ENCODE measurements at regions not wholly inside any gene's neighbourhood (a gene's known extent, or its start where the extent isn't known, plus 50 kb on each side); places are given as distances from the start of the nearest gene placed in this dataset.

DNA sequence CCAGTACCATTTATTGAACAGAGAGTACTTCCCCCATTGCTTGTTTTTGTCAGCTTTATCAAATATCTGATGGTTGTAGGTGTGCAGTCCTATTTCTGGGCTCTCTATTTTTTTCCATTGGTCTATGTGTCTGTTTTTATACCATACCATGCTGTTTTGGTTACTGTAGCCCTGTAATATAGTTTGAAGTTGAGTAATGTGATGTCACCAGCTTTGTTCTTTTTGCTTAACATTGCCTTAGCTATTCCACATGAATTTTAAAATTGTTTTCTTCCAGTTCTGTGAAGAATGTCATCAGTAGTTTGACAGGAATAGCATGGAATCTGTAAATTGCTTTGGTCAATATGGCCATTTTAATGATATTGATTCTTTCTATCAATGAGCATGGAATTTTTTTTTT lies 140.5 kb upstream of the RHOBTB1 start:
- TF ChIP-seq POLR2A (IDR thresholded peaks at IDR 0.05): no peak
- TF ChIP-seq, protein P1, sequence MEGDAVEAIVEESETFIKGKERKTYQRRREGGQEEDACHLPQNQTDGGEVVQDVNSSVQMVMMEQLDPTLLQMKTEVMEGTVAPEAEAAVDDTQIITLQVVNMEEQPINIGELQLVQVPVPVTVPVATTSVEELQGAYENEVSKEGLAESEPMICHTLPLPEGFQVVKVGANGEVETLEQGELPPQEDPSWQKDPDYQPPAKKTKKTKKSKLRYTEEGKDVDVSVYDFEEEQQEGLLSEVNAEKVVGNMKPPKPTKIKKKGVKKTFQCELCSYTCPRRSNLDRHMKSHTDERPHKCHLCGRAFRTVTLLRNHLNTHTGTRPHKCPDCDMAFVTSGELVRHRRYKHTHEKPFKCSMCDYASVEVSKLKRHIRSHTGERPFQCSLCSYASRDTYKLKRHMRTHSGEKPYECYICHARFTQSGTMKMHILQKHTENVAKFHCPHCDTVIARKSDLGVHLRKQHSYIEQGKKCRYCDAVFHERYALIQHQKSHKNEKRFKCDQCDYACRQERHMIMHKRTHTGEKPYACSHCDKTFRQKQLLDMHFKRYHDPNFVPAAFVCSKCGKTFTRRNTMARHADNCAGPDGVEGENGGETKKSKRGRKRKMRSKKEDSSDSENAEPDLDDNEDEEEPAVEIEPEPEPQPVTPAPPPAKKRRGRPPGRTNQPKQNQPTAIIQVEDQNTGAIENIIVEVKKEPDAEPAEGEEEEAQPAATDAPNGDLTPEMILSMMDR (IDR thresholded peaks at IDR 0.05): no peak

Data from right lobe of liver (tissue), 4 donors.